ENCODE measurements at regions not wholly inside any gene's neighbourhood (a gene's known extent, or its start where the extent isn't known, plus 50 kb on each side); places are given as distances from the start of the nearest gene placed in this dataset.

DNA sequence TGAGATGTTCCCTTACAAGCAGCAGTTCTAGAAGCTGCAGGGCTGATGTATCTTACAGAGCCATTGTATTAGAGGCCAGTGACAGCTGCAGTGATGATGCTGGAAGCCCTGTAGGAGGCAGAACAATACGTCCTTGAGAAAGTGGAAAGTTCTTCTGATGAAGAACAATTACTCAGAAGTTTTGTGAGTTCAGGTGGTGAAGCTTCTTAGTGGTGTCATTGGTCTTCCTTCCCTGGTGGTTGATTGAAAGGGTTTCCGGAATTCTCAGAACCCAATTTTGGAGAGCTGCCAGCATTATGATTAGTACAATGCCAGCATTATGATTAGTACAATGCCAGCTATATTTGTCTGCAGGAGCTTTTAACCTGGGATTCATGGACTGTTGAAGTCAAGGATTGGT, 356.4 kb downstream of the MFSD1 start:
- TF ChIP-seq POLR2A (IDR thresholded peaks at IDR 0.05; ENCODE audit: borderline replicate concordance, extremely low read depth, insufficient read depth, insufficient read length) (no peak), ZNF274 (IDR thresholded peaks at IDR 0.05; ENCODE audit: low read depth, low read length) (no peak), POLR2AphosphoS5 (IDR thresholded peaks at IDR 0.05; ENCODE audit: low read depth, low read length) (no peak), SP1 (IDR thresholded peaks at IDR 0.05; ENCODE audit: low read depth) (peak; percentile 56), EZH2 (IDR thresholded peaks at IDR 0.05) (no peak), SRF (IDR thresholded peaks at IDR 0.05; ENCODE audit: low read depth) (0 out of 2 replicates have a peak, but pooled peaks have one; percentile 32)
- TF ChIP-seq, protein P1, sequence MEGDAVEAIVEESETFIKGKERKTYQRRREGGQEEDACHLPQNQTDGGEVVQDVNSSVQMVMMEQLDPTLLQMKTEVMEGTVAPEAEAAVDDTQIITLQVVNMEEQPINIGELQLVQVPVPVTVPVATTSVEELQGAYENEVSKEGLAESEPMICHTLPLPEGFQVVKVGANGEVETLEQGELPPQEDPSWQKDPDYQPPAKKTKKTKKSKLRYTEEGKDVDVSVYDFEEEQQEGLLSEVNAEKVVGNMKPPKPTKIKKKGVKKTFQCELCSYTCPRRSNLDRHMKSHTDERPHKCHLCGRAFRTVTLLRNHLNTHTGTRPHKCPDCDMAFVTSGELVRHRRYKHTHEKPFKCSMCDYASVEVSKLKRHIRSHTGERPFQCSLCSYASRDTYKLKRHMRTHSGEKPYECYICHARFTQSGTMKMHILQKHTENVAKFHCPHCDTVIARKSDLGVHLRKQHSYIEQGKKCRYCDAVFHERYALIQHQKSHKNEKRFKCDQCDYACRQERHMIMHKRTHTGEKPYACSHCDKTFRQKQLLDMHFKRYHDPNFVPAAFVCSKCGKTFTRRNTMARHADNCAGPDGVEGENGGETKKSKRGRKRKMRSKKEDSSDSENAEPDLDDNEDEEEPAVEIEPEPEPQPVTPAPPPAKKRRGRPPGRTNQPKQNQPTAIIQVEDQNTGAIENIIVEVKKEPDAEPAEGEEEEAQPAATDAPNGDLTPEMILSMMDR (IDR thresholded peaks at IDR 0.05 in 2 of 3, conservative IDR thresholded peaks at IDR 0.05 in 1 of 3; ENCODE audit: borderline replicate concordance in 1 of 3, insufficient read depth in 1 of 3, low read depth in 2 of 3, low read length in 2 of 3) = peak; percentile 31 to 51 (median 47); a peak in 4 of 6 replicates
- TF ChIP-seq, protein P2, sequence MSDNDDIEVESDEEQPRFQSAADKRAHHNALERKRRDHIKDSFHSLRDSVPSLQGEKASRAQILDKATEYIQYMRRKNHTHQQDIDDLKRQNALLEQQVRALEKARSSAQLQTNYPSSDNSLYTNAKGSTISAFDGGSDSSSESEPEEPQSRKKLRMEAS (IDR thresholded peaks at IDR 0.05) = no peak

Measured in HCT116 (cell line).